ENCODE measurements at regions not wholly inside any gene's neighbourhood (a gene's known extent, or its start where the extent isn't known, plus 50 kb on each side); places are given as distances from the start of the nearest gene placed in this dataset.

DNA sequence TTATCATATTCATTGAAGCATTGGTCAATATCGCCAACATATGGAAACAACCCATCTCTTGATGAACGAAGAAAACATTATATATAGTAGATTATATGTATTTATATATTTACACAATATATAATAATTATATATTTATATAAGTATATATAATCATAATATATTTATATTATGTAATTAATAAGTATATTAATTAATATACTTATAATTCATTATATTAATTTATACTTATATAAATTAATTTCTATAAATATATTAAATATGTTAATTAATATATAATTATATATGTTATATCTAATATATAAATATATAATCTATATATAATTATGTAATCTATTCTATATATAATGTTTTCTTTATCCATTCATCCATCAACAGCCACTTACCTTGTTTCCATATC, 69.0 kb upstream of the SRD5A3 start:
- TF ChIP-seq, protein P1, sequence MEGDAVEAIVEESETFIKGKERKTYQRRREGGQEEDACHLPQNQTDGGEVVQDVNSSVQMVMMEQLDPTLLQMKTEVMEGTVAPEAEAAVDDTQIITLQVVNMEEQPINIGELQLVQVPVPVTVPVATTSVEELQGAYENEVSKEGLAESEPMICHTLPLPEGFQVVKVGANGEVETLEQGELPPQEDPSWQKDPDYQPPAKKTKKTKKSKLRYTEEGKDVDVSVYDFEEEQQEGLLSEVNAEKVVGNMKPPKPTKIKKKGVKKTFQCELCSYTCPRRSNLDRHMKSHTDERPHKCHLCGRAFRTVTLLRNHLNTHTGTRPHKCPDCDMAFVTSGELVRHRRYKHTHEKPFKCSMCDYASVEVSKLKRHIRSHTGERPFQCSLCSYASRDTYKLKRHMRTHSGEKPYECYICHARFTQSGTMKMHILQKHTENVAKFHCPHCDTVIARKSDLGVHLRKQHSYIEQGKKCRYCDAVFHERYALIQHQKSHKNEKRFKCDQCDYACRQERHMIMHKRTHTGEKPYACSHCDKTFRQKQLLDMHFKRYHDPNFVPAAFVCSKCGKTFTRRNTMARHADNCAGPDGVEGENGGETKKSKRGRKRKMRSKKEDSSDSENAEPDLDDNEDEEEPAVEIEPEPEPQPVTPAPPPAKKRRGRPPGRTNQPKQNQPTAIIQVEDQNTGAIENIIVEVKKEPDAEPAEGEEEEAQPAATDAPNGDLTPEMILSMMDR (IDR thresholded peaks at IDR 0.05): no peak
- no peak for TF ChIP-seq POLR2A (IDR thresholded peaks at IDR 0.05)
